Occipital lobe (tissue), 1 donor: ENCODE measurements at regions not wholly inside any gene's neighbourhood (a gene's known extent, or its start where the extent isn't known, plus 50 kb on each side); places are given as distances from the start of the nearest gene placed in this dataset.
"Not testable (repeated sequence)": the region's sequence is repeated elsewhere in the genome, so short reads cannot be mapped to it uniquely, and the experiment has no call there.

Experiments
- DNase-seq: peaks from one replicate; lab custom pipeline; 2025; lab: John Stamatoyannopoulos, UW

DNA sequence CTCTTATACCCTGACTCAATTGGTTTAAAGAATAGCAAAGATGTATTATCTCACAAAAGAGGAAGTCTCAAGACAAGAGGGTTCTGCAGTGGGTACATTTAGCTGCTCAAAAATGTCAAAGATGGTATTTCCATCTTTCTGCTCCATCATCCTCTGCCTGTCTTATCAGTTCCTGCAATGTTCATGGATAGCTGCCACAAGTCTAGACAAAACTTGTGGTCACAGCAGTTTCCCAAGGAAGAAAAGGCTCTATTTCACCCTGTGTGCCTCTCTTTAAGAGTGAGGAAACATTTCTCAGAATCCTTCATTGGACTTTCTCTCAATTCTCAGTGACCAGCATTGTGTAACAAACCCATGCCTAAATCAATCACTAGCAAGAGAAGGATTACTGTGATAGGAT is 634.2 kb upstream of the AUTS2 start:
- no peak for DNase-seq

DNA sequence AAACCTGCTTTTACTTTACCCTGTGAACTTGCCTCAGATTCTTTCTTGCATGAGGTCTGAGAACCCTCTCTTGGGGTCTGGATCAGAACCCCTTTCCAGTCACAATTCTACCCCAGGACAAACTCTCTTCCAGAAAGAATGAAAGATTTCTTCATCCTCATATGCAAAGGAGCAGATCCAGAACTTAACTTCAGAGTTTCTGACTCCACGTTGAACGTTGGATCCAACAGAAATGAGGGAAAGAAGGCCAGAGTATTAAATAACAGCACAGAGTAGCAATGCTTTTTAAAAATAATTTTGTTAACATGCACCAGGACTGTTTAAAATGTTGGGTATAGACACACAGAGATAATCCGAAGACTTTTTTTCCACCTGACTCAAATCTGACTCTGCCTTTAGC is 632.9 kb upstream of the AUTS2 start:
- DNase-seq, result no peak

DNA sequence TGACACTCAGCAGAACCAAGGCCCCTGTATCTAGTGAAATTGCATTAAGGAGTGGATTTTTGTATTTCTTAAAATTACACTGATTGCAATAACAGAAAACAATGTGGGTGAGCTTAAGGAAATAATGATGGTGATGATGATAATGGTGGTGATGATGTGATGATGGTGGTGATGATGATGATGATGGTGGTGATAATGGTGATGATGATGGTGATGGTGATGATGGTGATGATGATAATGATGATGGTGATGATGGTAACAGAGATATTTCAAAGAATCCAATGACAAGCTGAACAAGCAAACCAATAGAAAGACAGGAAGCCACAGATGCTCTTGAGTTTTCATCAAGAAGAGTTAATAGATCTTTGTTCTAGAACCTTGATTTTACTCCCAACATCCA is 630.7 kb upstream of the AUTS2 start:
- DNase-seq, result no peak

DNA sequence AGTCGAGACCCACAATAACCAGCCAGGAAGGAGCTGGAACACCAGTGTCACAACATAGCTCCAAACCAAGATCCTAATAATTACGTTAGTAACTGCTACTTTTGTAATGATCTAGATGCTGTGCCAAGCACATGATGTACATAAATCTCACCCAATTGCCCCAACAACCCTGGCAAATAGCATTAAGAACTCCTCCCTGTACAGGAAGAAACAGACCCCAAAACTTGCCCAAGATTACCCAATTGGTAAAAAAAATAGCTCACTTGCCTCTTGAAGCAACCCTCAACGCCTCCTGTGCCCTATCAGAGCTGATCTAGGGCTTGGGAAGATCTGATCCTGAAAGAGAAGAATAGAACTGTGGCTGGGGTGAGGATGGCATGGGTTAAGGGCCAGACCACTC is 628.7 kb upstream of the AUTS2 start:
- no peak for DNase-seq

DNA sequence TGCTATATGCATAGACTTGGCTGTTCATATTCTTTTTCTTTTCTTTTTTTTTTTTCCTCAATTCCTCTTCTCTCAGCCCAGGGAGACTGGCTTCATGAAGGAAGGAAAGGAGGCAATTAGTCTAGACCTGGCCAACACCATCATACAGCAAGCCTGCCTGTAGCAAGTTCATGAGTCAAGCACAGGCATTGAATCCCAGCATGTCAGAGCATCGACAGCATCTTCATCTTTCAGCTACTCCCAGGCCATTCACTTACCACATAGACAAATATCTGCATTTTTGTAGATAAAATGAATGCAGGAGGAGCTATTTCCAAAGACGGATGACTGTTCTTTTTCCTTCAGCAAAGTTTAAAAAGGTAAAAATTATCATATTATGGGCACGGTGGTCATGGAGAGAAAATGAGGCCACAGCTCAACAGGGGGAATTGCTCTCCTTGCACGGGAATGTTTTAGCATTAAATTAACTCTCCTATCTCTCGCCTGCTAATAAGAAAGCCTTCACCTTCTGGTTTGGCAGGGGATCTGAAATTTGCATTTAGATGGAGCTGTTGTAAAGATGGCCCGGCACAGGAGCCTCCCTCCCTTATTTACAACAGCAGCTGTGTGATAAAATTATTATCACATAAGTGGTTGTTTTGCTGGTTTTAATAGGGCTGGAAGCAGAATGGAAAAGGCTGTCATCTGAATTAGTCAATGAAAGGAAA is 626.5 kb upstream of the AUTS2 start:
- DNase-seq, result no peak

DNA sequence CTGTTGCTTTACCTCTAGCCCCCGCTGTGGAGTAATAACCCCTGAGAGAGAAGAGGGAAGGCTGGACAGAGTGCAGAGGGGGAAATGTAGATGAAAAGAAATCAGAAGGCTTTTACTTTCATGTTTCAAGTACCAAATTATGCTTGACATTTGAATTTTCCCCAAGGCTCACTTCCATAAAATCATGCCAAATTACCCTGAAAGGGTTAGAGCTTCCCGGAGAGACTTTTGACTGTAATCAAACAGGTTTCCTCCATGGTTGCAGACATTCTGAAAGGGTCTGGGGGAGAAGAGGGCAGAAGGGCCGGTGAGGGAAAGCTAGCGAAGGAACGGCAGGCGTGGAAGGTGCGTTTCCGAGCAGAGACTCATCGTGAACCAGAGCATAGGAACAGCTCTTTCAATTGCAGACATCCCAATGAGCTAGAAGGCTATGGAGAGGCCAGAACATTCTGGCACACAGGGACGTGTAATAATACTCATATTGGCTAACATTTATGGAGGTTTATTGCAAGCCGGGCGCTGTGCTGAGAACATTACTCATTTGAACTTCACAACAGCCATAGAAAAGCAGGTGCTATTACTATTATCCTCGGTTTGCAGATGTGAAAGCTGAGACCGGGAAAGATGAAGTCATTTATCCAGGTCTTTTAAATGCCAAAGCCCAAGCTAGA is 620.8 kb upstream of the AUTS2 start:
- no peak for DNase-seq

DNA sequence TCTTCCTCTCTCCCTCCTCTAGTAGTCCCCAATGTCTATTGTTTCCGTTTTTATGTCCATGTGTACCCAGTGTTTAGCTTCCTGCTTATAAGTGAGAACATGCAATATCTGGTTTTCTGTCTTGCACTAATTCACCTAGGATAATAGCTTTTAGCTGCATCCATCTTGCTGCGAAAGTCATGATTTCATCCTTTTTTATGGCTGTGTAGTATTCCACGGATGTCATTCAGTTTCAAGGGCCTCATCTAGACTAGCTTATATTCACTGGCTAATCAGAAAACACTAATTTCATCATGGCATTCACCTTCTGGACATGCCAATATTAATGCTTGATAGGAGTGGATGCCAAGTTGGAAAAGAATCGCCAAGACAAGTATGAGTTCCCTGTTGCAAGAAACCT is 619.6 kb upstream of the AUTS2 start:
- DNase-seq, result no peak

DNA sequence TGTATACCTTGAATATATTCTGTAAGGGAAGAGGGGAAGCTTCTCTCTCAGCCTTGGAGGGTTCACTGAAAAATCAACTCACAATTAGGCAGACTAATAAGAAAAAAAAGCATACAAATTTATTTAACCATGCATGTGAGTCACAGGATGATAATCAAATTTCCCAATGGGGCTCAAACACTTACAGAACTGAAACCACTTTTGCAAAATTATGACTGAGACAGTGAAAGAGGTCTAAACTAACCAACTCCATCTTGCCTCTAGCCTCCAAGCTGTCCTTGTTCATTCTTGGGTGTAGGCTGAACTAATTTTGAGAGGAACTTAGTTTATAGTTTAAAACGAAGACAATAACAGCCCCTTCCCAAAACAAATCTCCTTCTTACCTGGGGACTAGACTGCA is 618.3 kb upstream of the AUTS2 start:
- no peak for DNase-seq

DNA sequence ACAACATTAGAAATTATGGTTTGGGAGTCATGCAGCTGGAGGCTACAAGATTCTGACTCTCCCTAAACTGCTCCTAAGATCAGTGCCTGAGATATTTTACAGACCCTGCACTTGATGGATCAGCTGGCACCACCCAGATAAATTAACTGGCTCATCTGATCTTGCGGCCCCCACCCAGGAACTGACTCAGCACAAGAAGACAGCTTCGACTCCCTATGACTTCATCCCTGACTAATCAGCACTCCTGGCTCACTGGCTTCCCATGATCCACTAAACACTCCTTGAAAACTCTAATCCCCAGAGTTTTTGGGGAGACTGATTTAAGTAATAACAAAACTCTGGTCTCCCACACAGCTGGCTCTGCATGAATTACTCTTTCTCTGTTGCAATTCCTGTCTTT is 617.8 kb upstream of the AUTS2 start:
- not testable (repeated sequence) for DNase-seq

DNA sequence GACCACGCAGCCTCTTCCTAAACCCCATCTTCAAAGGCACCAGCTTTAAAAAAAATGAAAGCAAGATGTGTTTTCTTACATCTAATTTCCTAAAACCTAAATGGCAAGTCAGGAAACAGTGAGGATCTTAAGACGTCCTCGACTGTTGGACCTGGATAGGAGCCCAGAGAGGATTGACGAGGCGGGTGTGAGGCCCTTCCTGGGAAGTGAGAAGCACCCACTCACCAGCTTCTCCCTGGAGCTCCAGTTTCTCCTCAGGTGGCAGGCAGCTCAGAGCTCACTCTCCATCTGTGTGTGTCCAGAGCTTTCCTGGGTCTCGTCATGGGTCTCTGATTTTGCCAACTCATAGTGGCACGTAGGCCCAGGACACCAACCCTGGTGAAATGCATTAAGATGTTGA is 614.0 kb upstream of the AUTS2 start:
- DNase-seq, result peak; percentile 56

DNA sequence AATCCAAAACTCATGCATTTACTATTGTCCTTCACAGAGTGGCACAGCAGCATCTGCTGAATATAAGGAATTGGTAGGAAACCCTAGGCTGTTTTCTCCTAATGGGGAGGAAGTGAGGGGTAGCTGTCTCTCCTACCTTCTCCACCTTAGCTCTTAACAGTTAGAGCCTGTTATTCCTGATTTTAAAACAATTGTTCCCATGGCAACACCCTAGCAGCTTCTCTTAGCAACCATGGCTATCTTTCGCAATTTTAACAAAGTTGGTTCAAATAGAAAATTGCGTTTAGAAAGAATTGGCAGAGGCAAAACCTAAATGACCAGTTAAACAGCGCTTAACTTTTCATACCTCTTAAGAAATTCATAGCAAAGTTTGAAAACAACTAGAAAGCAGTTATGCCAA is 603.4 kb upstream of the AUTS2 start:
- DNase-seq, result no peak

DNA sequence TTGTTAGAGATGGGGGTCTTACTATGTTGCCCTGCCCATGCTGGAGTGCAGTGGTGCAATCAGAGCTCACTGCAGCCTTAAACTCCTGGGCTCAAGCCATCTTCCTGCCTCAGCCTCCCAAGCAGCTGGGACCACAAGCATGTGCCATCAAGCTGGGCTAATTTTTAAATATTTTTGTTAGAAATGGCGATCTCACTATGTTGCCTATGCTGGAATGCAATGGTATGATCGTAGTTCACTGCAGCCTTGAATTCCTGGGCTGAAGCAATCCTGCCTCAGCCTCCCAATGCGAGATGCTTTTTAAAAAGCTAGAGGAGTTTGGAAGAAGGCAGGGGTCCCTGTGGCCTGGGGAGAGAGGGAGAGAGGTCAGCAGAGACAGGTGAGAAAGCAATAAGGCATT is 600.1 kb upstream of the AUTS2 start:
- no peak for DNase-seq

DNA sequence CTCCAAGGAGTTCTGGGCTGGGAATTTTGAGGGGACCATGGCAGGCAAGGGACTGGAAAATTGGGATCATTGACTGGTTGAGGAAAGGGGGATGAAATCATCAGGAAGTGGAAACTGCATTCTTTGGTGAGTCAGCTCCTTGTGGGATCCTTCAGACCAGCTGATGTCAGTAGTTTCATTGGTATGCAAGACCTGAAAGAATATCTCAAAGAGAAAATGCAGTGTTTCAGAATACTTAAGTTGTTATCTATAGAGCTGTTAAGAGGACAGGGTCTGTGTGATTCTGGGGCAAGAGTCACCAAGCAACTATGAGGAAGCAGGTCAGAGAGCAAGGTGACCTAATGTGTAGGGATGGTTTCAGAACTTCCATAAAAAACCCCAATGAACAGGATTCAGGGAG is 595.9 kb upstream of the AUTS2 start:
- DNase-seq, result no peak

DNA sequence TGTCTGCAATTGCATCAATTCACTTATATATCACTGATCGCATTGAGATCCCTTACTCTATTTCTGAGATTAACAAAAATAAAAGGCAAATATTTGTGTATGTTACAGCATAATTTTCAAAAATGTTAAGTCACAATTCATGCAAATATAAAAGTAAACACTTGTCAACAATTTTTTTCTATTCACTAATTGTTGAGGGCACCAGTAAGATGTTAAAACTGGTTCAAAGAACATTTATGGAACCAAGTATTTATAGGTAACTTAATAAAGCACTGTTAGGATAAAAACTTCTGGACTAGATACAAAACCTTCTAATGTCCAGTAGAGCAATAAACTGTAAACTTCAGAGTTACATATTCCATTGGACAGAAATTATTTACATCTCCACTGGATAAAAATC is 586.1 kb upstream of the AUTS2 start:
- no peak for DNase-seq

DNA sequence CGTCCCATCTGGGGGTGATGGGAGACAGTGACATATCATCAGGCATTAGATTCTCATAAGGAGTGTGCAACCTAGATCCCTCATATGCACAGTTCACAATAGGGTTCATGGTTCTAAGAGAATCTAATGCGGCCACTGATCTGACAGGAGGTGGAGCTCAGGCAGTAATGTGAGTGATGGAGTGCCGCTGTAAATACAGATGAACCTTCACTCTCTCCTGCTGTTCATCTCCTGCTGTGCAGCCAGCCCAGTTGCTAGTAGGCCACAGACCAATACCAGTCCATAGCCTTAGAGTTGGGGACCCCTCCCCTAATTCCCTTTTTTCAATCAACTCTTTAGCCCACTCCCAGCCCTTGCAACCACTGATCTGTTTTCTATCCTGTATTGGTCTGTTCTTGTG is 581.1 kb upstream of the AUTS2 start:
- DNase-seq, result no peak

DNA sequence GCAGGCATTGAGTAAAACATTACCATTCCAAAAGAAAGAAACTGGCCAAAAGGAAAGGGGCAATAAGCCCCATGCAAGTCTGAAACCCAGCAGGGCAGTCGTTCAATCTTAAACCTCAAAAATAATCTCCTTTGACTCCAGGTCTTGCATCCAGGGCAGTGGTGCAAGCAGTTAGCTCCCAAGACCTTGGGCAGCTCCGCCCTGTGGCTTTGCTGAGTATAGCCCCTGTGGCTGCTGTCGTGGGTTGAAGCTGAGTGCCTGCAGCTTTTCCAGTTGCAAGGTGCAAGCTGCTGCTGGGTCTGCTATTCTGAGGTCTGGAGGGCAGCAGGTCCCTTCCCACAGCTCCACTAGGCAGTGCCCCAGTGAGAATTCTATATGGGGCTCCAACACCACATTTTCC is 580.1 kb upstream of the AUTS2 start:
- no peak for DNase-seq

DNA sequence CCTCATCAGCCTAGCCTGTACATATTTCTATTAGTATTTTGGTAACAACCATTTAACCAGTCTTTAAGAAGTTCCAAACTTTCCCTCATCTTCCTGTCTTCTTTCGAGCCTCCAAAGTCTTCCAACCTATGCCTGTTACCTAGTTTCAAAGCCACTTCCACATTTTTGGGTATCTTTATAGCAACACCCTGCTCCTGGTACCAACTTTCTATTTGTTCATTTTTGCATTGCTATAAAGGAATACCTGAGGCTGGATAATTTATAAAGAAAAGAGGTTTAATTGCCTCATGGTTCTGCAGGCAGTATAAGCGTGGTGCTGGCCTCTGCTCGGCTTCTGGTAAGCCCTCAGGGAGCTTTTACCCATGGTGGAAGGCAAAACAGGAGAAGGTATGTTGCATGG is 578.8 kb upstream of the AUTS2 start:
- no peak for DNase-seq

DNA sequence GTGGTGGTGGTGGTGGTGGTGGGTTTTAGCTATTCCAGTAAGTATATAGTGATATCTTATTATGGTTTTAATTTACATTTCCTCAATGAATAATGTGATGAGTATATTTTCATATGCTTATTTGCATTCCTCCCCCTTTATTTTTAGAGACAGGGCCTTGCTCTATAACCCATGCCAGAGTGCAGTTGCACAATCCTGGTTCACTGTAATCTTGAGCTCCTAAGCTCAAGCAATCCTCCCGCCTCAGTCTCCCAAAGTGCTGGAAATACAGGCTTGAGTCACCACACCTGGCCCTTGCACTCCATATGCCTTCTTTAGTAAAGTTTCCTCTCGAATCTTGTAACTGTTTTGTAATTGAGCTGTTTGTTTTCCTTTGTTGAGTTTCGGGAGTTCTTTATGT is 577.7 kb upstream of the AUTS2 start:
- DNase-seq, result no peak

DNA sequence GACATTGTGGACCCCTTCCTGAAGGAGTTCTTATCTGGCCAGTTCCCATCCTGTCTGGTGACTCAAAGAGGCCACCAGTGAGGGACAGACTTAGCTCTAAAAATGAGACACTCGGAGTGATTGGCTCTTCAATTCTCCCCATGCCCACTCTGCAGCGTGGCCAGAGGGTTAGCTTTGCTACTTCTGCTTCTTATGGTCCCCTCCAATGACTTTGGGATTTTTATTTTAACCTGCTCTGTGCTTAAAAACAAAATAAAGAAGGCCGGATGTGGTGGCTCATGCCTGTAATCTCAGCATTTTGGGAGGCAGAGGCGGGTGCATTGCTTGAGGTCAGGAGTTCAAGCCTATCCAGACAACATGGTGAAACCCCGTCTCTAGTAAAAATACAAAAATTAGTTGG is 573.0 kb upstream of the AUTS2 start:
- no peak for DNase-seq

DNA sequence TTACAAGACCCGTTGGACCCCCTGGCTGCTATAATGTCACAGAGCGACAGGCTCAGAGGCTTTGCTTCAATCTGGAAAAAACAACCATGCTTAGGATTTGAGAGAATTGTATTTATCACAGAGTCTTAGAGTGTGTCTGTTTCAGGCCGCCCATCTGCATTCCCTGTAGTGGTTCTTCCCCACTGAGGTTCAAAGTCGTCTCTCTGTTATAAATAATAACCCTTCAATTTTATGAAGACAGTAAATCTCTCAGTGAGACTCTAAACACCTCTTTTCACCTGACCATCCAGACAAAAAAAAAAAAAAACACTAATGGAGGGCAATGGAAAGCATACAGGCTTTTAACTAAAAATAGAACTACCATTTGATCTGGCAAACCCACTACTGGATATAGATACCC is 565.4 kb upstream of the AUTS2 start:
- no peak for DNase-seq

DNA sequence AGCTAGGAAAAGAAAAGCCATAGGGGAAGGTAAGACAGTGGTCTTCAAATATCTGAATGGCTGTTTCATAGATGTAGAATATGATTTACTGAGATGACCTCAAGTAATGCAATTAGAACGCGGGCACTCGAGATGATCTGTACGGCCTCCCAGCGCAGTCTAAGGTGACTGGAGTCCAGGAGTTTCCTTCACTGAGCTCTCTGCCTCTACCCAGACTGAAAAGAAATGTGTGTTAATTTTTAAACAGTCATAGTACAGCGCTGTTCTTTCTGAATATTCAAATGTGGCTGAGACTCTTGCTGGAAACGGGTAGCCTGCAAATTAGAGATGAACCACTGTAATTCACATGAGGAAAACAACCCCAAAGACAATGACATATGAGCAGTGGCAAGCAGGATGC is 562.4 kb upstream of the AUTS2 start:
- no peak for DNase-seq

DNA sequence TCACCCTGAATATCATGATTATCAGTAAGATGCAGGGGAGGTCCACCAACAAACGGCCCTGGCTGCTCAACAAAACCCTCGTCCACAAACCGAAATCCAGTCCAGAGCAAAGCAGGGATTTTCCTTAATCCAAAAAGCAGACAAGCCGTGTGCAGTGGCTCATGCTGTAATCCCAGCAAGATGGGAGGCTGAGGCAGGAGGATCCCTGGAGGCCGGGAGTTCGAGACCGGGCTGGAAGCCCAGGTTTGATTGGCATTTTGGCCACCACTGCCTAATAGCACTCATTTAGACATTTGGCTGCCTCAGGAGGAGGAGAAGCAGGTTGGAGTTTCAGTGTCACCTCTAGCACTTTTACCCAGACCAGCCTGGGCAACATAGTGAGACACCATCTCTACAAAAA is 562.0 kb upstream of the AUTS2 start:
- no peak for DNase-seq

DNA sequence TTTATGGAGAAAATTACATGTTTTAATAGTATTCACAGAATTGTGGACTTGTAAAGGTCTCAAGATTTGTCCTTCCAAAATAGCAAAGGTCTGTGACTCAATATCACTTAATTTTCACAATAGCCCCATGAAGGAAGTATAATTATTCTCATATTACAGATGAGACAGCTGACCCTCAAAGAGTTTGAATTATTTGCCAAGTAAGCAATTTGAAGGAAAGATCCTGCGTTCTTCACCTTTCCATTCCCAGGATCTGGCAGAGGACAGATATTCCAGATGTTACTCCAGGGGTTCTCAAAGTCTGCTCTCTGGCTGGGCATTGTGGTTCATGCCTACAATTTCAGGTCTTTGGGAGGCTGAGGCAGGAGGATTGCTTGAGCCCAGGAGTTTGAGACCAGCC is 559.4 kb upstream of the AUTS2 start:
- no peak for DNase-seq

DNA sequence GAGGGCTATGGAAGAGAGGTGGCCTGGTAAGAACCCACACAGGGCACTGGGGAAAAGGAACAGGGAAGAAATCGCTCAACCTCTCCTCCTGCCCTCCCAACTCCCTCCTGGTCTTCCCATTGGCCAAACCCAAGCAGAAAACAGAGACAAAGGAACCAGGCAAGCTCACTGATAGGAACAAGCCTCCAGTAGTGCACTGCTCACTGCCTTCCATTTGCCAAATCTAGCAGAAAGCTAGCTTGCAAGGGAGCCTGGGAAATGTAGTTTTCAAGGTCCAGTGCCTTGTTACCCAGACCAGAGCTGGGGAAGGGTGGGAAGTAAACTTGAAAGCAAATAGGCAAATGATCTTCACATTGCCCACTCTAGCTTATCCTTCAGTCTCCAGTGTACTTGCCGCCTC is 556.1 kb upstream of the AUTS2 start:
- DNase-seq, result no peak
